ENCODE measurements at regions not wholly inside any gene's neighbourhood (a gene's known extent, or its start where the extent isn't known, plus 50 kb on each side); places are given as distances from the start of the nearest gene placed in this dataset.

GRCh38 chr6:139530561-139530960 lies 156.1 kb upstream of the CITED2 start:
- H3K4me3 Mint-ChIP-seq (ENCODE audit: unreplicated experiment), result no peak overlapping the region
- DNase-seq (ENCODE audit: unreplicated experiment), result no peak
- no peaks in the 10 kb centered on the region for H3K36me3 Mint-ChIP-seq (ENCODE audit: insufficient read depth, unreplicated experiment)
- TF ChIP-seq CTCF (IDR thresholded peaks at IDR 0.05; ENCODE audit: unreplicated experiment), result no peak
- intact Hi-C loops (cut with micrococcal nuclease), result loop anchor here (5.0 kb wide), 1 partner anchor 153 kb away; no protein-coding TSS in a partner anchor
- BruUV-seq (replicated peaks), result no TSS peak
- H3K27me3 Mint-ChIP-seq (ENCODE audit: insufficient read depth, unreplicated experiment), result no peaks in the 10 kb centered on the region
- H3K27ac Mint-ChIP-seq (ENCODE audit: low read depth, unreplicated experiment), result no peak overlapping the region
- POLR2A ChIA-PET, result interaction anchor here (0.6 to 1.6 kb wide), 4 partner anchors 14 to 156 kb away, joined by 3 to 15 read pairs (median 4); partner anchors contain the start of gene CITED2
- peaks cover 26% of the 10 kb centered on the region for H3K4me1 Mint-ChIP-seq (ENCODE audit: insufficient read depth, unreplicated experiment)
- peaks cover 6% of the 10 kb centered on the region for H3K9me3 Mint-ChIP-seq (ENCODE audit: unreplicated experiment)
- CTCF ChIA-PET, result no interaction called here

GRCh38 chr6:139529420-139529819 lies 155.0 kb upstream of the CITED2 start:
- H3K27me3 Mint-ChIP-seq (ENCODE audit: insufficient read depth, unreplicated experiment), result no peaks in the 10 kb centered on the region
- BruUV-seq (replicated peaks), result no TSS peak
- H3K9me3 Mint-ChIP-seq (ENCODE audit: unreplicated experiment), result peaks cover 6% of the 10 kb centered on the region
- intact Hi-C loops (cut with micrococcal nuclease), result no loop called here
- peaks cover 21% of the 10 kb centered on the region for H3K4me1 Mint-ChIP-seq (ENCODE audit: insufficient read depth, unreplicated experiment)
- ChIA-PET CTCF (no interaction called here), POLR2A (interaction anchor here (1.6 kb wide), 1 partner anchor 48 kb away, joined by 3 read pairs; no protein-coding TSS in a partner anchor)
- no peaks in the 10 kb centered on the region for H3K36me3 Mint-ChIP-seq (ENCODE audit: insufficient read depth, unreplicated experiment)
- no peak overlapping the region for H3K4me3 Mint-ChIP-seq (ENCODE audit: unreplicated experiment)
- DNase-seq (ENCODE audit: unreplicated experiment), result no peak
- TF ChIP-seq CTCF (IDR thresholded peaks at IDR 0.05; ENCODE audit: unreplicated experiment), result no peak
- no peak overlapping the region for H3K27ac Mint-ChIP-seq (ENCODE audit: low read depth, unreplicated experiment)

GRCh38 chr6:139528471-139528870 lies 154.0 kb upstream of the CITED2 start:
- no peak for TF ChIP-seq CTCF (IDR thresholded peaks at IDR 0.05; ENCODE audit: unreplicated experiment)

GRCh38 chr6:139525415-139525814 lies 151.0 kb upstream of the CITED2 start:
- CTCF ChIA-PET, result no interaction called here
- no TSS peak for BruUV-seq (replicated peaks)
- intact Hi-C loops (cut with micrococcal nuclease), result no loop called here
- Mint-ChIP-seq H3K4me1 (ENCODE audit: insufficient read depth, unreplicated experiment) (peaks cover 13% of the 10 kb centered on the region), H3K36me3 (ENCODE audit: insufficient read depth, unreplicated experiment) (no peaks in the 10 kb centered on the region), H3K27me3 (ENCODE audit: insufficient read depth, unreplicated experiment) (no peaks in the 10 kb centered on the region), H3K27ac (ENCODE audit: low read depth, unreplicated experiment) (no peak overlapping the region), H3K4me3 (ENCODE audit: unreplicated experiment) (no peak overlapping the region), H3K9me3 (ENCODE audit: unreplicated experiment) (peaks cover 6% of the 10 kb centered on the region)
- no peak for DNase-seq (ENCODE audit: unreplicated experiment)
- no peak for TF ChIP-seq CTCF (IDR thresholded peaks at IDR 0.05; ENCODE audit: unreplicated experiment)
- POLR2A ChIA-PET, result interaction anchor here (0.6 kb wide), 1 partner anchor 939 kb away, joined by 3 read pairs; no protein-coding TSS in a partner anchor

More at GRCh38 chr6:139528471-139528870, 154.0 kb upstream of the CITED2 start:
- no peak overlapping the region for H3K4me3 Mint-ChIP-seq (ENCODE audit: unreplicated experiment)
- intact Hi-C loops (cut with micrococcal nuclease), result no loop called here
- no peaks in the 10 kb centered on the region for H3K36me3 Mint-ChIP-seq (ENCODE audit: insufficient read depth, unreplicated experiment)
- DNase-seq (ENCODE audit: unreplicated experiment), result no peak
- H3K4me1 Mint-ChIP-seq (ENCODE audit: insufficient read depth, unreplicated experiment), result peaks cover 12% of the 10 kb centered on the region
- POLR2A ChIA-PET, result interaction anchor here (0.6 to 1.6 kb wide), 3 partner anchors 49 to 515 kb away, joined by 3 read pairs; no protein-coding TSS in a partner anchor
- BruUV-seq (replicated peaks), result no TSS peak
- H3K27me3 Mint-ChIP-seq (ENCODE audit: insufficient read depth, unreplicated experiment), result no peaks in the 10 kb centered on the region
- no peak overlapping the region for H3K27ac Mint-ChIP-seq (ENCODE audit: low read depth, unreplicated experiment)
- peaks cover 6% of the 10 kb centered on the region for H3K9me3 Mint-ChIP-seq (ENCODE audit: unreplicated experiment)
- CTCF ChIA-PET, result no interaction called here

Measured in MCF 10A (cell line).